NCI-H345 treated with DMSO at 0.1 percent for 48 hours (cell line): ENCODE measurements at regions not wholly inside any gene's neighbourhood (a gene's known extent, or its start where the extent isn't known, plus 50 kb on each side); places are given as distances from the start of the nearest gene placed in this dataset.
A peak's percentile ranks its signal among the peaks of the same experiment; 100 is the strongest.

Experiments
- DNase-seq: peaks from one replicate; lab custom pipeline; 2025; ENCODE audit not compliant: unreplicated experiment; lab: John Stamatoyannopoulos, UW

DNA sequence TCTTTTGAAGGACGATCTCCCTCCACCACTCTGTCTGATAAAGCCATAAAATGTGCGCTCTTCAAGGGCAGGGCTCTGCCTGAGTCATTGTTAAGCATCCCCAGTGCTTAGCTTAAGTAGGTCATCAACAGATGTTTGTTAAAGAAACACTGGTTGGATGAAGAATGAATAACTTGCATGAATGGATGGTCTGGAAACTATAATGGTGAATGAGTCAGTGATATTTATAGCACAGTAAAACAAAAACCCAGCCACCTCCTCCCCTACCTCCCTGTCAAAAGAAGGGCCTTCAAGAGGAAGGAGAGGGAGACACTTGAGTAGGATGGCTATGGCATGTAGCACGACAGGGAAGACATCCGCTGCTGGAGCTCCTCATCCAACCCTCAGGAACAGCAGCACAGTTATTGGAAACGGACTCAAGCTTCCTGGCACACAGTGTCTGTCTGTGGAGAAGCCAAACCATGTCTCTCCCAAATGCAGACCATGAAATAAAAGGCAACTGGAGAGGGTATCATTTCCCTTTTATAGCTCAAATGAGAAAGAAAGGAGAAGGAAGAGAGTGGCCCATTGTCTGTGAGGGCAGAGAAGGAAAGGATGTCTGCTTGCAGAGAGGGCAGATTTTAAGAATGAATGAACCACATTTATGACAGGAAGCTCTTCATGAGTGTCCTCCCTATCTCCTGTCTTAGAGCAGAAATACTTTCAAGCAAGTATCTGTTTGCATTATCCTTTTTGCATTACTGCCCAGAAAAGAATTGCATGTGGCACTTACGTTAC lies 183.5 kb upstream of the UBL3 start:
- peak; percentile 18 for DNase-seq

DNA sequence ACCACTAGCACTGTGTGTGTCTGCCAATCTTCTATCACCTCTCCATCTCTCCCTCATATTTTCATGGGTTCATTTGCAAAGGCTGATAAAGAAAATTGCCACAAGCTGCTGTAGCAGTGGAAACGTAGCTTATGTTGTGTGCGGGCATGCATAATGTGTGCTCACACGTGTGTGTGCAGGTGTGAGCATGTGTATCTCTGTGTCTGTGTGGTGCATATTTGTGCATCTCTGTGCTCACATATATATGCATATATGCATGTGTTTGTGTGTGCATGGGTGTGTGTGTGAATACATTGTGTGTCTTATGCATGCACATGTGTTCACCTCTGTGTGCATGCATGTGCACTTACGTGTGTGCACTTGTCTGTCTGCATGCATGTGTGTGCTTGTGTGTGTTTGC lies 181.8 kb upstream of the UBL3 start:
- no peak for DNase-seq

DNA sequence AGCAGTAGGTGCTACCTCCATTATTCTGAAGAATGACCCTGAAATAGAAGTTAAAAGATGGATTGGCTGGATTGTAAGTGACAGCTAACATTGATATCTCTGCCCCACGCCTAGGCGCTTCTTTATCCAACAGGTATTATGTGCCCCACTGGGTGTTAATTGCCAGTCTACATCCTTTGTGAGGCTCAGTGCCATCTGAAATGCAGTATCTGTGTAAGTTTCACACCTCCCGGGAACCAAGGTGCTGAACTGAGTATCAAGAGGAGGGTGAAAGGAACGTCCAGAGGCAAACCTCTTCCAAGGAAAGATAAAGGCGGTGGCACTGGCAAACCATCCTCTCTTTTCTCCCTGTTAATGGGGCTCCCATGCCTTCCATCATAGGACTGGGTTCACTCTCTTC lies 181.1 kb upstream of the UBL3 start:
- no peak for DNase-seq

DNA sequence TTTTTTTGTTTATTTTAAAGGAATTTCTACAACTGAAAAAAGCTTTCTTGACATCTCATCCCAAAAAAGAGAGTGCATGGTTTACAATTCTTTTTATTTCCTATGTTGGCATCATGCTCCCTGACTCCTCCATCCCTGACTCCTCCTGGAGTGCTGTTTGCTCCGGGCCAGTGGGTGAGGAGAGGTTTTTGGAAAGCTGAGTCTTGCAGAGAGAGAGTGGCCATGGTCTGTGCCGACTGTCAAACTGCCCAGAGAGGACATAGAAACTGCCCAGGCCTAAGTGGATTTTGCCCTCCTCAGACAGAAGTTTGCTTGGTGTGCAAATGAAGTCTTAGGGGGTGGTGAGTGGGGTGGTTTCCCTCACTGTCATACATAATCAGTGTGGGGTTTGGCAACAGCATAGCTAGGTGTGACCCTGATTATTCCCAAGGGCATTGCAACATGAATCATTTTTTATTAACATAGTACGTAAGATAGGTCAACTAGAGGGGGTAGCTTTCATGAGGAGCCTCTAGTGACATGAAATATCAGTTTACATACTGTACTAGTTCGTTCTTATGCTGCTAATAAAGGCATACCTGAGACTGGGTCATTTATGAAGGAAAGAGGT lies 179.8 kb upstream of the UBL3 start:
- no peak for DNase-seq

DNA sequence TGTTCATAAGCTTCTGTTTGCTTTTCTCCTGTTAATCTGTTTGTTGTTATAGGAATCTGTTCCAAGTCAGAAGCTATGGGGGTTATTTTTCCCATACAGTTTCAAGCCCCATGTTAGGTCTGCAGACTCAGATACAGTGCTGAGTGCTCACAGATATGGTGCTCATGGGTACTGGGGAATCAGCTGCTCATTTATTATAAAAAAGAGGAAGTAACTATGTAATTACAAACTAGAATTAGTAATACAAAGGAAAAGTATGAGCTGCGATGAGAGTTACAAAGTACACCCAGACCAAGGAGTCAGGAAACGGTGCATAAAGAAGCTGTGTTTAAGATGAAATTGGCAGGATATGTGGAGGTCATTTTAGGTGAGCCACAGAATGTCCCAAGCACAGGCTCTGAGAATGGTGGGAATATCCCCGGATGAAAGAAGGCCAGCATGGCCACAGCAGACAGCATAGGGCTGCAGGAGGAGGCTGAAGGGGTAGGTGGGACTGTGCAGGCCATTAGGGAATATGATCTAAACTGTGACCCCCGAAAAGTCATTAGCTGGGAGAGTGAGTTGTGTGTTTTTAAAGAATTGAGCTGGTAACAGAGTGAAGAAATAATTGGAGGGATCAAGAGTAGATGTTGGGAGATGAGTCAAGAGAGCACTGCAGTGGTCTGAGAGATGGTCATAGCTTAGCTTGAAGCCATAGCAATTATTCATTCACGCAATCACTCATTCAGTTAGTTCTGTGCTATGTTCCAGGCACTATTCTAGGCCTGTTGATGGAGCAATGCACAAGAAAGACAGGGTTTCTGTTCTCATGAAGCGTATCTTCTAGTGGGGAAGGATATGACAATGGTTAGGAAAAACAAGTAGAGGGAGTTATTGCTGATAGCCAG lies 177.4 kb upstream of the UBL3 start:
- no peak for DNase-seq

DNA sequence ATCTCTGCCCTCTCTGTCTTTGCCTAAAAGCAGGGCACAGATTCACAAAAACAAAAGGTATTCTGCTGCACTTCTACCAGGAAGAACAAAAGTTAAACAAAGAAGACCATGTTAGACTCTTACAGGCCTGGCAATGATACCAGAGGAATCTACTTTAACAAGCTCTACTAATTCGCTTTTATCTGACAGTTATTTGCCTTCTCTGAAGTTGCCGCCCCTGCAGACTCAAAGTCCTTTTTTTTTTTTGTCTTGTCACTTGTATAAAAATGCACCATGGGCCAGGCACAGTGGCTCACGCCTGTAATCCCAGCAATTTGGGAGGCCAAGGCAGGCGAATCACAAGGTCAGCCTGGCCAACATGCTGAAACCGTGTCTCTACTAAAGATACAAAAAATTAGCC lies 176.5 kb upstream of the UBL3 start:
- no peak for DNase-seq

DNA sequence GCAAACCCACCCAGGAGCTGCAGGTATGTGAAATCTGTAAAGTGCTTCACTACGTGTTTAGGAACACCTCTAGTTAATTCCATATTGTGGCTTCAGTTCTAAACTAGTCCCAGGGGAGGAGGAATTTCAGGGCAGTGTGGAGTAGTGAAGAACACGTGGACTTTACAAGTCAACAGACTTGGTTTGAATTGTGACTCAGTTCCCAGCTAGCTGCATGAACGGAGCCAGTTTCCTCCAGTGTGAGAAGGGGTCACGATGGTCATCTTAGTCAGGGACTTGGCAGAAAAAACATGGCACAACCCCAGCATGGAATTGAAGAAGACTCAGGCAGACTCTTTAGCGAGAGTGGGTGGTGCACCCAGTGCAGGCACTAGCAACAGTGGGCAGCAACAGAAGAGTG lies 175.7 kb upstream of the UBL3 start:
- no peak for DNase-seq

DNA sequence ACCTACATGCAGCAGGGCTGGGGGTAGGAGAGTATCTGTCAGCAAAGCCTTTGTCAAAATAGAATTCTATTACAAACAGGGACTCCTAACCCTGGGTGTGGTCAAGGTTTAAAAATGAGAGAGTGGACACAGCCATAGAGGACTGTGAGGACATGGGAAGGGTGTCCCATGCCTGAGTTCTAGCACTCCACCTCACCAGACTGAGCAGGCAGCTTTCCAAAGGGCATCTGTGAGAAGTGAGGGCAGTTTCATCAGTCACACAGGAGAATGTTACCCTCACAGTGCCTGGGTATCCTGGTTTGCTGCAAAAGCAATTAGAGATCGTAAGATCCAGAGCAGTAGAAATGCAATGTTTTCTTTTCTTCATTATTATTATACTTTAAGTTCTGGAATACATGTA lies 174.9 kb upstream of the UBL3 start:
- DNase-seq = no peak

DNA sequence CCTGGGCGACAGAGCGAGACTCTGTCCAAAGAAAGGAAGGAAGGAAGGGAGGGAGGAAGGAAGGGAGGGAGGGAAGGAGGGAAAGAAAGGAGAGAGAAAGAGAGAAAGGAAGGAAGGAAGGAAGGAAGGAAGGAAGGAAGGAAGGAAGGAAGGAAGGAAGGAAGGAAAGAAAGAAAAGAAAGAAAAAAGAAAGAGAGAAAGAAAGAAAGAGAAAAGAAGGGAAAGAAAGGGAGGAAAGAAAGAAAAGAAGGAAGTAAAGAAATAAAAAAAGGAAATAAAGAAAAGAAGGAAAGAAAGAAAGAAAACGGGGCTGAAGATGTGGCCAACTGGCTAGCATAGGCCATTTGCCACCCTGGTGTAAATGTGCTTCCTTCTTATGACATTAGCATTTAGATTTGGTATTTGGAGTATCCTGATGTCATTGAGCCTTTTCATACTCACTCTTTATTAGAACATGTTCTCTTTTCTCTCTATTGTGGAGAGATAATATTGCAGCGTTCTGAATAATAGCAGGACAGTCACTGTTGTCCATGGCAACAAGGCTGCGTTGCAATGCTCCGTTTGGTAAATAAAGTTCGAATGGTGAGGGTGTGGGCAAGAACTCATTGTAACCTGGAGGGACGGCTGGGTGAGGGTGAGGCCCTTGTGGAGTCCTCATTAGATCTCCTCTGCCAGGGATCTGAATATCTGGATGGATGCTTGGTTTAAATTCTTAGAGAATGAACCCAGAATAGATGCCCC lies 173.9 kb upstream of the UBL3 start:
- no peak for DNase-seq

DNA sequence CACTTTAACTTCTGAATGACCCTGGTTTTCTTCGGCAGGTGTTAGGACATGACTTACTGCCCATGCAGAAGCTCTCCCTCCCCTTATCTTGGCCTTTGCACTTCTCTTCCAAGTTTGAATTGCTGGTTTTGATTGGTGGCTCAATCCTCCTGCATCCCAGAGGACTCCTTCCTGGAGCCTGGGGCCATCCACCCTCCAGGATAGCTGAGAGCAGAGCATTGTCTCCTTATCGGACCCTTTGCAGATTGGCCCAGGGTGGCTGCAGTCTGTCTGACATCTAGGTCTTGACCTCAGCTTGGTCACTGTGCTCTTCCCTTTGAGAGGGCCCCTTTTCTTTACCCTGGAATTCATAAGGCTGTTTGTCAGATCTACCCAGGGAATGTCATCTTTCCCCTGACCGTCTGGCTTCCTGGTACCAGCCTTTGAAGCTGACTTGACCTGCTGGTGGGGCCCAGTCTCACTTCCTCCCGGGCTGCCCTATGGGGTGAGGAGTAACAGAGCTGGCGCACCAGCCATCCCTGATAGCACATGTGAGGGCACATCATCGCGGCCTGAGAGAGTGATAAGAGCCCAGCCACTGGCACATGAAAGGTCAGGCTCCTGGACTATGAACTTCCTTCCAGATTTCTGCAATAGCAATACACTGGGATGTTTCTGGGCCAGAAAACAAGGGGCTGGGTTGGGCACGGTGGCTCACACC lies 172.9 kb upstream of the UBL3 start:
- DNase-seq = no peak

DNA sequence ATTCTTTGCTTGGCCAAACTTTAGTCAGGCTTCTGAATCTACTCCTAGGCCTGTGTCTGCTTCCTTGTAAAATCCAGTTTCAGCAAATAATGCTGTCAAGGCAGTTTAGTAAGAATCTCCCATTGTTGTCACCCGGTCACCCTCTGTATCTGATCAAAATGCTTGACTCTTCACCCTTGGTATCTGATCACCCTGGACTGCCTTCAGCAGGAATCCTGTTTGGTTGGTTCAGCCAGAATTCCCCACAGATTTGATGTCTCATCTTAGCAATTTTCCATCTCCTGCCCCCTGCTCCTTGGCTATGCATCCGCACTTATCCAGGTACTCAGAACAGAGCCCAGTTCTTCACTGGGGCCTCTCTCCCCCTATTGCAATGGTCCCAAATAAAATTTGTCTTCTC lies 172.4 kb upstream of the UBL3 start:
- DNase-seq = no peak

DNA sequence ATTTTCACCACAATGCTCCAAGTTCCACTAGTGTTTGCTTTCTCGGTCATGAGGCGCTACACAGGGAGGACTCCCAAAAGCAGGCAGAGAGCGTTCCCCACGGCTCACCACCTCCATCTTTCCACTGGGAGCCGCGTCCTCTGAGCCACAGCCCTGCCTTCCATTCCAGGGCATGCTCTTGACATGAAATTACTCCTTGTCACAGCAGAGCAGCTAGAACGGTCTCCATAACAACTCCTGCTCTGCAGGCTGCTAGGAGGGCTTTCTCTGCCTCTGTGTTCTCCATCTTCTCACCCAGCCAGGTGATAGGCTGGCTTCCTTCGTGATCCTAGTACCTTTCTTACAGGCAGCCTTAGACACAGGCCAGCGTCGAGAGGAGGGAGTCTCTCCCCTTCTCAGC lies 171.8 kb upstream of the UBL3 start:
- DNase-seq = no peak

DNA sequence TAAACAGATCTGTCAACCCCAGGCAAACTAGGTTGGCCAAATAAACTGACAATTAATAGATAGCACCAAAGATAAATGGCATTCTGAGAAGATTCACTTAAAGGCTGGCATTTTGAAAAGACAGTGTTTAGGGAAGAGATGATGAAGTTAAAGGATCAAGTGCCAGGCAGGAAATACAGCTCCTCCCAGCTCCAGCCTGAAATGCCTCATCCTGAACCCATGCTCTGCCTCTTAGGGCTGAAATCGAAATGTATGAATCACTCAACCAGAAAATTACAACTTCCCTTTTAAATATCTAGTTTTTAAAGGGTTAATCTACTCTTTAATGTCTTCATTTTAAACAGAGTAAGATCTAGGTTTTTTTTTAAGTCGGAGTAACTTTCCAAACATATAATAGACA lies 171.2 kb upstream of the UBL3 start:
- no peak for DNase-seq

DNA sequence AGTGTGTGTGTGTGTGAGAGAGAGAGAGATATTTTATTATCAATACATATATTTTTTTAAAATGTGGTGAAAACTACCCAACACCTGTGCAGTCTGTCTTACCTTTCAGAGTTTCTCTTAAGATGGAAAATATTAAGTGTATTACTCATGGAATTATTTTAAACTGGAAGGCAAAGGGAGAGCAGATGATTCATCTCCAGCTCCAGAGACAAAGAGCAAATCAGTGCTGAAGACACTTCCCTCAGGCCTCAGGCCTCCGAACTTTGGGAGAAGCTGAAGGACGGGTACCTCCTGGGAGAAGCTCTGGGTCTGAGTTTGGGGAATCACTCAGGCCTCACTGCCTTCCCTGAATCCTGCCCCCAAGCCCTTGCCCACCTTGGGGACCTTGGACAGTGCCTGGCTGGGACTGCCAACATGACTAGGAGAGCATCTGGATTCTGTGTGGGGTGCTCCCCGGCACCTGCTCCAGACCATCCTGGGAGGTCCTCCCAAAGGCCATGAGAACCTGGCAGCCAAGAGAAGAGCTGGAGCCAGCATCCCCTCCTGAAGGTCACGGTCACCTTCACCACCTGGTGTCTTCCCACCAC lies 170.4 kb upstream of the UBL3 start:
- DNase-seq = no peak

DNA sequence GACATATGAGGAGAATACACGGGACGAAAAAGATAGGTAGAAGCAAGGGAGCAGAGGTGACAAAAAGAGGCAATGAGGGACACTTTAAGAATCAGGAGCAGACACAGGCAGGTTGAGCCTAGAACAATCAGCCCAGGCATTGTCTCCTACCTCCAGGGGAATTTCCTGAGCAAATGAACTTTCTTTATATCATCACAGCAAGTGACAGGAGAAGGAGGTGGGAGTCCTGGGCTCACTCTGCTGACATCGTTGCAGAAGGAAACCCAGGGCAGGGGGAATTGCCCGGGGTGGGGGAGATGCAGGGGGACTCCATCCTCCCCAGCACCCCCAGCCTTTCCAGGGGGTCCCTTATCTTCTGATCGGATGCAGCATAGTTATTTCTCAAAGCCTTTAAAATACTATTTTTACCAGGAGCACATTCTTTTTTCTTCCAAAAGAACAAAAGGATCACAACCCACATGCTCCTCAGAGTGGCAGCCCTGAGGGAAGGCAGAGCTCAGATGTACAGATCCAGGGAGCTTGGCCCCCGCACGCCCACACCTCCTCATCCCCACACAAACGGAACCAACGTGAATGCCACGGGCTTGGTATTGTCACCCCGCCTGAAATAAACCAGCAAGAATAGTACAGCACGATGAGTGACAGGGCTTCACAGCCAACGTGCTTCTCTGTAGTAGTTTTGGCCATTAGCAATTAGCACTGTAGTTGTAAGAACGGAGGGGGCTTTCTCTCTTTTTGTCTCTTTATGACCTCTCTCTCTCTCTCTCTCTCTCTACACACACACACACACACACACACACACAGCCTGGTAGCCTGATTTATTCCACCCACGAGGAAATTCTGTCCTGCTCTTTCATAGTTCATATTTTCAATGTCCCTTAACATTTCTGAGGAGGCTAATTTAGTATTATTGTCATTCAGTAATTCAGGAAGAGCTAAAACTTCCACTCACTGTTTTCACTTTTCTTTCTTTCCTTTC lies 169.5 kb upstream of the UBL3 start:
- DNase-seq = no peak

DNA sequence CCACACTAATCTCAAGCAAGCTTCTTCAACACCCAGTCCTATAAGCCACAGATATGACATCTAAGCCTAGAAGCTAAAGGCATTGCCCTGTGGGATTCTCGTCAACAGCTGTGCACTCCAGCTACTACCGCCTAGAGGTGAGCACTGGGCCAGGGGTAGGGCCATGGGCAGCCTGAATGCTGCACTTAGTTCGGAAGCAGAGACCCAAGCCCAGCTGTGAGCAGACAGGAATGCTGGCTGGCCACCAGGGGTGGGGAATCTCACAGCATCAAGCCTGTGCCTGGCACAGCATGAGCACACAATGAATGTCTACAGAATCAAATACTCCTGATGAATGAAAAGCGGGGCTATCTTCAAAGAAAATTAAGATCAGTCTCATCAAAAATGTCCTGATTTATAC lies 167.5 kb upstream of the UBL3 start:
- no peak for DNase-seq

DNA sequence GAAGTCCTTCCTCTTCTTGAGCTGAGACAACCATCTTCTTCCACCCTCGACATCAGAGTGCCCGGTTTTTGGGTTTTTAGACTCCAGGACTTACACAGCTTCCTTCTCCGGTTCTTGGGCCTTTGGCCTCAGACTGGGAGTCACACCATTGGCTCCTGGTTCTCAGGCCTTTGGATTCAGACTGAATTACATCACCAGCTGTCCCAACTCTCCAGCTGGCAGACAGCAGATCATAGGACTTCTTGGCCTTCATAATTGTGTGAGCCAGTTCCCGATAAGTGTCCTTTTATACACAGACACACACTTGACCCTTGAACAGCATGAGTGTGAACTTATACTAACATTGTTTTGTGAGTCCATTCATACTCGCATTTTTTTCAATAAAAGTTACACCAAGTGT lies 166.0 kb upstream of the UBL3 start:
- no peak for DNase-seq

DNA sequence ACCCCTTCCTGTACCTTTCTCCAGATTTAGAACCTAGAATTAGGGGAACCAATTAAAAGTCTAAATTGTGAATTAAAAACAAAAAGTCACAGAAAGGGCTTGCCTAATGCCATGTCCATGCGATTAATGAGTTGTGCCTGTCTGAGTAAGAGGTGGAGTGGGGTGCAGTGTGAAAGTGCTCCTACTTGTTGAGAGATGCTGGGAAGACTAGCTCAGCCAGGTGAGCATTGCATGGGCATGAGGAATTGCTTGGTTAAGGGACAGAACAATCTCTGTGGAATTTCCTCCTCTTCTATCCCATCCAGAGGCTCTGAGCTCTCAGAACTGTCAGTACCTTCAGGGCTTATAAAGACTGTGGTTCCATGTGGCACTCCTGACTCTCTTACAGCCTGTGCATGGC lies 159.0 kb upstream of the UBL3 start:
- DNase-seq = no peak

DNA sequence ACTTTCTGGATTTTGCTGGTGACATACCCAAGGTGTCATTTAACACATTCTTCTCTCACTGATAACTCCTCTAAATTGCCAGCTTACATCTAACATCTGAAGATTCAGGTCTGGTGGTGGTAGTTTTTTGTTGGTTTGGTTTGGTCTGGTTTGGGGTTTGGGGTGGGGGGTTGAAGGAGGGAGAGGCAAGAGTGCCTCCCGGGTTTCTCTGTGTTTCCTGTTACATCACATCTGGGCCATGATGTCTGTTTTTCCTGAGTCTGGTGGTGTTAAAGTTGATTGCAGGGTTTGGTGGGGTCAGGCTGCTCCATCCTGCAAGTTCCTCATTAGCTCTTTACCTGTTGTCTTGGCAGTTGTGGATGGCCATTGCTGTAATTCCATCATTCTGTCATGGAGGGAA lies 155.8 kb upstream of the UBL3 start:
- DNase-seq = no peak
